ENCODE measurements at regions not wholly inside any gene's neighbourhood (a gene's known extent, or its start where the extent isn't known, plus 50 kb on each side); places are given as distances from the start of the nearest gene placed in this dataset.

DNA sequence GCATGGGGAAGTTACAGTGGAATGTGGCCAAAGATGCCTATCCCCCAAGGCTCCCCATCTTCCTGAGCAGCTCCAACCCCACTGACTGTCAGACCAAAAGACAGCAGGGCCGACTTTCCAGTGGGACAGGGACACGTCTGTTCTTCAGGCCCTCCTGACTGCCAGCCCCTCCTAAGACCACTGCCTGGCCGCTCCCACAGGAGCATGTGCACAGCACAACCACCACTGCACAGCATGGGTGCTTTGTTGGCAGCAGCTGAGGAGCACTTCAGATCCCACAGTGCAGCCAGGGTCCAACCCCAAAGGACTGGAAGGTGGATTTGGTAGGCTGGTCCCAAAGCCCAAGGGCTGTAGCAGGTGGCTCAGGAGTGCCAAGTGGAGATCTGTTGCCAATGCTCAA lies 648.3 kb upstream of the BRINP3 start:
- ATAC-seq, result no peak
- no peak for TF ChIP-seq SNAI2 (CRISPR knock-in tag; IDR thresholded peaks at IDR 0.05)
- no peak for TF ChIP-seq ISL1 (CRISPR knock-in tag; IDR thresholded peaks at IDR 0.05)
- TF ChIP-seq OSR1 (CRISPR knock-in tag; IDR thresholded peaks at IDR 0.05), result no peak
- TF ChIP-seq TOX (CRISPR knock-in tag; IDR thresholded peaks at IDR 0.05; ENCODE audit: borderline replicate concordance), result no peak
- no peak for TF ChIP-seq ARNTL (CRISPR knock-in tag; IDR thresholded peaks at IDR 0.05; ENCODE audit: borderline replicate concordance, low read depth)
- TF ChIP-seq CREB5 (CRISPR knock-in tag; IDR thresholded peaks at IDR 0.05; ENCODE audit: low read depth), result no peak
- TF ChIP-seq PPARA (CRISPR knock-in tag; IDR thresholded peaks at IDR 0.05; ENCODE audit: borderline replicate concordance), result no peak
- TF ChIP-seq, protein P1, sequence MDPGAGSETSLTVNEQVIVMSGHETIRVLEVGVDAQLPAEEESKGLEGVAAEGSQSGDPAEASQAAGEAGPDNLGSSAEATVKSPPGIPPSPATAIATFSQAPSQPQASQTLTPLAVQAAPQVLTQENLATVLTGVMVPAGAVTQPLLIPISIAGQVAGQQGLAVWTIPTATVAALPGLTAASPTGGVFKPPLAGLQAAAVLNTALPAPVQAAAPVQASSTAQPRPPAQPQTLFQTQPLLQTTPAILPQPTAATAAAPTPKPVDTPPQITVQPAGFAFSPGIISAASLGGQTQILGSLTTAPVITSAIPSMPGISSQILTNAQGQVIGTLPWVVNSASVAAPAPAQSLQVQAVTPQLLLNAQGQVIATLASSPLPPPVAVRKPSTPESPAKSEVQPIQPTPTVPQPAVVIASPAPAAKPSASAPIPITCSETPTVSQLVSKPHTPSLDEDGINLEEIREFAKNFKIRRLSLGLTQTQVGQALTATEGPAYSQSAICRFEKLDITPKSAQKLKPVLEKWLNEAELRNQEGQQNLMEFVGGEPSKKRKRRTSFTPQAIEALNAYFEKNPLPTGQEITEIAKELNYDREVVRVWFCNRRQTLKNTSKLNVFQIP (CRISPR knock-in tag; IDR thresholded peaks at IDR 0.05; ENCODE audit: borderline replicate concordance, low read depth), result no peak
- no peak for TF ChIP-seq CSDC2 (CRISPR knock-in tag; IDR thresholded peaks at IDR 0.05)
- no peak for TF ChIP-seq ZNF565 (CRISPR knock-in tag; conservative IDR thresholded peaks at IDR 0.05; ENCODE audit: low read depth)
- no peak for TF ChIP-seq ZFP30 (CRISPR knock-in tag; IDR thresholded peaks at IDR 0.05)
- no peak for TF ChIP-seq ZFP3 (CRISPR knock-in tag; IDR thresholded peaks at IDR 0.05)
- TF ChIP-seq CSRNP3 (CRISPR knock-in tag; IDR thresholded peaks at IDR 0.05), result no peak
- TF ChIP-seq ZNF8 (CRISPR knock-in tag; IDR thresholded peaks at IDR 0.05), result no peak
- TF ChIP-seq ZNF70 (CRISPR knock-in tag; IDR thresholded peaks at IDR 0.05), result no peak

- TF ChIP-seq CREB5 (CRISPR knock-in tag; IDR thresholded peaks at IDR 0.05; ENCODE audit: low read depth) (no peak), PPARA (CRISPR knock-in tag; IDR thresholded peaks at IDR 0.05; ENCODE audit: borderline replicate concordance) (no peak)
Observed at GRCh38 chr1:191134796-191135195, 657.1 kb upstream of the BRINP3 start.

GRCh38 chr1:191140038-191140437 lies 662.4 kb upstream of the BRINP3 start:
- ATAC-seq, result no peak
- TF ChIP-seq GLIS3 (CRISPR knock-in tag; IDR thresholded peaks at IDR 0.05) (no peak), TOX (CRISPR knock-in tag; IDR thresholded peaks at IDR 0.05; ENCODE audit: borderline replicate concordance) (no peak), CSRNP3 (CRISPR knock-in tag; IDR thresholded peaks at IDR 0.05) (no peak), CSDC2 (CRISPR knock-in tag; IDR thresholded peaks at IDR 0.05) (no peak), PATZ1 (CRISPR knock-in tag; IDR thresholded peaks at IDR 0.05; ENCODE audit: borderline replicate concordance) (no peak), SNAI2 (CRISPR knock-in tag; IDR thresholded peaks at IDR 0.05) (no peak), ESRRG (CRISPR knock-in tag; IDR thresholded peaks at IDR 0.05) (no peak), TCF4 (CRISPR knock-in tag; IDR thresholded peaks at IDR 0.05; ENCODE audit: borderline replicate concordance) (no peak), ZNF565 (CRISPR knock-in tag; conservative IDR thresholded peaks at IDR 0.05; ENCODE audit: low read depth) (no peak), ISL1 (CRISPR knock-in tag; IDR thresholded peaks at IDR 0.05) (no peak), RARB (CRISPR knock-in tag; IDR thresholded peaks at IDR 0.05) (no peak), ZC3H10 (CRISPR knock-in tag; IDR thresholded peaks at IDR 0.05) (no peak), ZNF70 (CRISPR knock-in tag; IDR thresholded peaks at IDR 0.05) (no peak), ZFP30 (CRISPR knock-in tag; IDR thresholded peaks at IDR 0.05) (no peak), ZNF8 (CRISPR knock-in tag; IDR thresholded peaks at IDR 0.05) (no peak), PPARA (CRISPR knock-in tag; IDR thresholded peaks at IDR 0.05; ENCODE audit: borderline replicate concordance) (no peak)
- TF ChIP-seq, protein P2, sequence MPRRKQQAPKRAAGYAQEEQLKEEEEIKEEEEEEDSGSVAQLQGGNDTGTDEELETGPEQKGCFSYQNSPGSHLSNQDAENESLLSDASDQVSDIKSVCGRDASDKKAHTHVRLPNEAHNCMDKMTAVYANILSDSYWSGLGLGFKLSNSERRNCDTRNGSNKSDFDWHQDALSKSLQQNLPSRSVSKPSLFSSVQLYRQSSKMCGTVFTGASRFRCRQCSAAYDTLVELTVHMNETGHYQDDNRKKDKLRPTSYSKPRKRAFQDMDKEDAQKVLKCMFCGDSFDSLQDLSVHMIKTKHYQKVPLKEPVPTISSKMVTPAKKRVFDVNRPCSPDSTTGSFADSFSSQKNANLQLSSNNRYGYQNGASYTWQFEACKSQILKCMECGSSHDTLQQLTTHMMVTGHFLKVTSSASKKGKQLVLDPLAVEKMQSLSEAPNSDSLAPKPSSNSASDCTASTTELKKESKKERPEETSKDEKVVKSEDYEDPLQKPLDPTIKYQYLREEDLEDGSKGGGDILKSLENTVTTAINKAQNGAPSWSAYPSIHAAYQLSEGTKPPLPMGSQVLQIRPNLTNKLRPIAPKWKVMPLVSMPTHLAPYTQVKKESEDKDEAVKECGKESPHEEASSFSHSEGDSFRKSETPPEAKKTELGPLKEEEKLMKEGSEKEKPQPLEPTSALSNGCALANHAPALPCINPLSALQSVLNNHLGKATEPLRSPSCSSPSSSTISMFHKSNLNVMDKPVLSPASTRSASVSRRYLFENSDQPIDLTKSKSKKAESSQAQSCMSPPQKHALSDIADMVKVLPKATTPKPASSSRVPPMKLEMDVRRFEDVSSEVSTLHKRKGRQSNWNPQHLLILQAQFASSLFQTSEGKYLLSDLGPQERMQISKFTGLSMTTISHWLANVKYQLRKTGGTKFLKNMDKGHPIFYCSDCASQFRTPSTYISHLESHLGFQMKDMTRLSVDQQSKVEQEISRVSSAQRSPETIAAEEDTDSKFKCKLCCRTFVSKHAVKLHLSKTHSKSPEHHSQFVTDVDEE (CRISPR knock-in tag; IDR thresholded peaks at IDR 0.05), result no peak
- TF ChIP-seq, protein P1 (CRISPR knock-in tag; IDR thresholded peaks at IDR 0.05; ENCODE audit: borderline replicate concordance, low read depth), result no peak

More at GRCh38 chr1:191134796-191135195, 657.1 kb upstream of the BRINP3 start:
- no peak for ATAC-seq

Data from SK-N-SH treated with all-trans-retinoic acid at 6 μM for 48 hours (cell line).